Testis (tissue), 2 donors: ENCODE measurements at regions not wholly inside any gene's neighbourhood (a gene's known extent, or its start where the extent isn't known, plus 50 kb on each side); places are given as distances from the start of the nearest gene placed in this dataset.

ENCODE experiments used
- POLR2A ChIP-seq: fragments of 450-650 bp; IDR thresholded peaks from one replicate; pipeline ENCODE4 v1.6.1; 2017; ENCODE audit warnings: antibody characterized with exemption, mild to moderate bottlenecking, moderate library complexity
- TF ChIP-seq, protein P1 (sequence below), 3 experiments: fragments of 450-650 bp in 2 of 3; fragments of 200-600 bp in 1 of 3; sonication (generic) in 1 of 3; IDR thresholded peaks; one replicate each; pipeline ENCODE4 v1.5.1; 2016 to 2019; ENCODE audit warnings: antibody characterized with exemption in 3 of 3, mild to moderate bottlenecking in 2 of 3, moderate library complexity in 1 of 3

GRCh38 chr2:152227969-152228592, 52.5 kb upstream of the STAM2 start:
- TF ChIP-seq, protein P1, sequence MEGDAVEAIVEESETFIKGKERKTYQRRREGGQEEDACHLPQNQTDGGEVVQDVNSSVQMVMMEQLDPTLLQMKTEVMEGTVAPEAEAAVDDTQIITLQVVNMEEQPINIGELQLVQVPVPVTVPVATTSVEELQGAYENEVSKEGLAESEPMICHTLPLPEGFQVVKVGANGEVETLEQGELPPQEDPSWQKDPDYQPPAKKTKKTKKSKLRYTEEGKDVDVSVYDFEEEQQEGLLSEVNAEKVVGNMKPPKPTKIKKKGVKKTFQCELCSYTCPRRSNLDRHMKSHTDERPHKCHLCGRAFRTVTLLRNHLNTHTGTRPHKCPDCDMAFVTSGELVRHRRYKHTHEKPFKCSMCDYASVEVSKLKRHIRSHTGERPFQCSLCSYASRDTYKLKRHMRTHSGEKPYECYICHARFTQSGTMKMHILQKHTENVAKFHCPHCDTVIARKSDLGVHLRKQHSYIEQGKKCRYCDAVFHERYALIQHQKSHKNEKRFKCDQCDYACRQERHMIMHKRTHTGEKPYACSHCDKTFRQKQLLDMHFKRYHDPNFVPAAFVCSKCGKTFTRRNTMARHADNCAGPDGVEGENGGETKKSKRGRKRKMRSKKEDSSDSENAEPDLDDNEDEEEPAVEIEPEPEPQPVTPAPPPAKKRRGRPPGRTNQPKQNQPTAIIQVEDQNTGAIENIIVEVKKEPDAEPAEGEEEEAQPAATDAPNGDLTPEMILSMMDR (IDR thresholded peaks at IDR 0.05) = no peak
- no peak for TF ChIP-seq POLR2A
